PC-9 (cell line): ENCODE measurements at regions not wholly inside any gene's neighbourhood (a gene's known extent, or its start where the extent isn't known, plus 50 kb on each side); places are given as distances from the start of the nearest gene placed in this dataset.

ENCODE experiments used
- CTCF ChIP-seq: fragments of 200-600 bp; sonication (generic); conservative IDR thresholded peaks from 2 replicates; pipeline ENCODE4 v1.6.1; 2017; ENCODE audit warnings: mixed run types, antibody characterized with exemption, mild to moderate bottlenecking, moderate library complexity
- EZH2 ChIP-seq: fragments of 200-600 bp; sonication (generic); IDR thresholded peaks from 2 replicates; pipeline ENCODE4 v1.8.0; 2017; ENCODE audit warnings: antibody characterized with exemption, low read depth

- TF ChIP-seq CTCF = no peak
- no peak for TF ChIP-seq EZH2
Measured at GRCh38 chr12:131505561-131505960, 205.3 kb upstream of the SFSWAP start.
